ENCODE measurements at regions not wholly inside any gene's neighbourhood (a gene's known extent, or its start where the extent isn't known, plus 50 kb on each side); places are given as distances from the start of the nearest gene placed in this dataset.

GRCh38 chr4:79044141-79044659 is 105.0 kb upstream of the PAQR3 start:
- TF ChIP-seq REST (IDR thresholded peaks at IDR 0.05; ENCODE audit: low read depth), result no peak
- no peak for TF ChIP-seq CEBPB (IDR thresholded peaks at IDR 0.05)
- no peak for TF ChIP-seq TAF1 (IDR thresholded peaks at IDR 0.05; ENCODE audit: low read depth)
- TF ChIP-seq YY1 (IDR thresholded peaks at IDR 0.05; ENCODE audit: low read depth), result no peak
- TF ChIP-seq RAD21 (IDR thresholded peaks at IDR 0.05; ENCODE audit: low read depth), result no peak
- no peak for TF ChIP-seq EP300 (IDR thresholded peaks at IDR 0.05; ENCODE audit: borderline replicate concordance)
- no peak for TF ChIP-seq EGR1 (IDR thresholded peaks at IDR 0.05)
- TF ChIP-seq, protein P1, sequence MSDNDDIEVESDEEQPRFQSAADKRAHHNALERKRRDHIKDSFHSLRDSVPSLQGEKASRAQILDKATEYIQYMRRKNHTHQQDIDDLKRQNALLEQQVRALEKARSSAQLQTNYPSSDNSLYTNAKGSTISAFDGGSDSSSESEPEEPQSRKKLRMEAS (IDR thresholded peaks at IDR 0.05), result no peak
- no peak for TF ChIP-seq CREB1 (IDR thresholded peaks at IDR 0.05; ENCODE audit: low read depth)
- TF ChIP-seq TCF12 (IDR thresholded peaks at IDR 0.05; ENCODE audit: low read depth), result no peak
- no peak for TF ChIP-seq NFIC (IDR thresholded peaks at IDR 0.05)
- TF ChIP-seq TEAD4 (IDR thresholded peaks at IDR 0.05), result no peak

Data from Ishikawa (cell line).